GM23338 (cell line): ENCODE measurements at regions not wholly inside any gene's neighbourhood (a gene's known extent, or its start where the extent isn't known, plus 50 kb on each side); places are given as distances from the start of the nearest gene placed in this dataset.

ENCODE experiments used
- ATAC-seq: fragments of 200-7000 bp; cut with Tn5 transposase; 3 replicates; pipeline ENCODE4 v1.9.1; 2020
- DNase-seq: peaks from one replicate; pipeline ENCODE4 v3.0.0-alpha.2; 2015; ENCODE audit warnings: low spot score
- H2AFZ ChIP-seq: fragments of 200-600 bp; sonication (generic); 2 replicates; pipeline ENCODE4 v1.8.0; 2016; ENCODE audit warnings: antibody characterized with exemption, mild to moderate bottlenecking, moderate library complexity
- H3F3A ChIP-seq: fragments of 200-600 bp; sonication (generic); replicated peaks from 2 replicates; pipeline ENCODE4 v1.8.0; 2017; ENCODE audit warnings: antibody characterized with exemption, mixed run types, low read depth
- H3K27ac ChIP-seq: fragments of 200-600 bp; sonication (generic); 2 replicates; pipeline ENCODE4 v1.6.1; 2016; ENCODE audit warnings: low read depth
- H3K27me3 ChIP-seq: fragments of 200-600 bp; sonication (generic); 2 replicates; pipeline ENCODE4 v1.8.0; 2016; ENCODE audit warnings: mild to moderate bottlenecking, mixed run types, moderate library complexity; ENCODE audit not compliant: insufficient read depth
- H3K36me3 ChIP-seq: fragments of 200-600 bp; sonication (generic); 2 replicates; pipeline ENCODE4 v1.8.0; 2016; ENCODE audit warnings: mild to moderate bottlenecking; ENCODE audit not compliant: insufficient read depth
- H3K4me1 ChIP-seq: fragments of 200-600 bp; sonication (generic); 2 replicates; pipeline ENCODE4 v1.8.0; 2016; ENCODE audit warnings: mild to moderate bottlenecking, moderate library complexity; ENCODE audit not compliant: insufficient read depth
- H3K4me2 ChIP-seq: fragments of 200-600 bp; sonication (generic); 2 replicates; pipeline ENCODE4 v1.7.1; 2017; ENCODE audit warnings: mixed run types
- H3K4me3 ChIP-seq: fragments of 200-600 bp; sonication (generic); 2 replicates; pipeline ENCODE4 v1.6.1; 2016; ENCODE audit warnings: mixed run types
- H3K79me2 ChIP-seq: fragments of 200-600 bp; sonication (generic); replicated peaks from 2 replicates; pipeline ENCODE4 v1.8.0; 2017; ENCODE audit warnings: mild to moderate bottlenecking; ENCODE audit not compliant: insufficient read depth
- H3K9me2 ChIP-seq: fragments of 200-600 bp; sonication (generic); 2 replicates; pipeline ENCODE4 v1.8.0; 2017; ENCODE audit not compliant: insufficient read depth
- H4K20me1 ChIP-seq: fragments of 200-600 bp; sonication (generic); replicated peaks from 2 replicates; pipeline ENCODE4 v1.8.0; 2017; ENCODE audit warnings: mild to moderate bottlenecking; ENCODE audit not compliant: insufficient read depth
- H3K27ac Mint-ChIP-seq: 2 replicates; pipeline ENCODE4 v1.8.0; 2020; ENCODE audit warnings: inconsistent platforms, mild to moderate bottlenecking, moderate library complexity, mixed read lengths
- H3K27me3 Mint-ChIP-seq: 3 replicates; pipeline ENCODE4 v1.8.0; 2022; ENCODE audit warnings: low read depth, mild to moderate bottlenecking, moderate library complexity, mixed read lengths, inconsistent platforms; ENCODE audit not compliant: insufficient read depth, poor library complexity
- H3K36me3 Mint-ChIP-seq: 3 replicates; pipeline ENCODE4 v1.8.0; 2021; ENCODE audit warnings: low read depth, mild to moderate bottlenecking, inconsistent platforms, moderate library complexity, mixed read lengths
- H3K4me1 Mint-ChIP-seq: 3 replicates; pipeline ENCODE4 v1.8.0; 2020; ENCODE audit warnings: mild to moderate bottlenecking, inconsistent platforms, mixed read lengths
- H3K4me3 Mint-ChIP-seq: 3 replicates; pipeline ENCODE4 v1.8.0; 2021; ENCODE audit warnings: moderate library complexity, mild to moderate bottlenecking, inconsistent platforms, mixed read lengths
- H3K9me3 Mint-ChIP-seq: 3 replicates; pipeline ENCODE4 v1.8.0; 2020; ENCODE audit warnings: moderate library complexity, mild to moderate bottlenecking, inconsistent platforms, mixed read lengths
- CREB1 ChIP-seq: fragments of 250-450 bp; sonication (Bioruptor Pico); IDR thresholded peaks from 2 replicates; pipeline ENCODE4 v1.5.0; 2020; ENCODE audit warnings: low read depth, mild to moderate bottlenecking, moderate library complexity
- JUNB ChIP-seq: IDR thresholded peaks from one replicate; pipeline ENCODE4 v1.6.1; 2016; ENCODE audit warnings: antibody characterized with exemption; ENCODE audit not compliant: unreplicated experiment
- NANOG ChIP-seq: IDR thresholded peaks from 2 replicates; pipeline ENCODE4 v1.6.1; 2016; ENCODE audit warnings: antibody characterized with exemption, borderline replicate concordance
- POLR2AphosphoS5 ChIP-seq: IDR thresholded peaks from 2 replicates; pipeline ENCODE4 v1.6.1; 2016; ENCODE audit warnings: antibody characterized with exemption, low read depth
- ZNF114 ChIP-seq: fragments of 250-450 bp; sonication (Bioruptor Pico); IDR thresholded peaks from 2 replicates; pipeline ENCODE4 v1.5.0; 2020; ENCODE audit warnings: mild to moderate bottlenecking, moderate library complexity
- ZNF331 ChIP-seq: fragments of 250-450 bp; sonication (Bioruptor Pico); IDR thresholded peaks from 2 replicates; pipeline ENCODE4 v1.5.0; 2020; ENCODE audit warnings: low read depth, mild to moderate bottlenecking, moderate library complexity
- TF ChIP-seq, protein P1 (sequence below), 2 experiments: fragments of 200-600 bp in 1 of 2; sonication (generic) in 1 of 2; conservative IDR thresholded peaks; 2 replicates each; pipeline versions ENCODE4 v1.5.1 to v1.6.1; 2016 to 2017; ENCODE audit warnings: antibody characterized with exemption in 2 of 2, low read depth in 2 of 2, mild to moderate bottlenecking in 2 of 2, moderate library complexity in 1 of 2
- TF ChIP-seq, protein P2 (sequence below): IDR thresholded peaks from 2 replicates; pipeline ENCODE4 v1.6.1; 2016; ENCODE audit warnings: antibody characterized with exemption

DNA sequence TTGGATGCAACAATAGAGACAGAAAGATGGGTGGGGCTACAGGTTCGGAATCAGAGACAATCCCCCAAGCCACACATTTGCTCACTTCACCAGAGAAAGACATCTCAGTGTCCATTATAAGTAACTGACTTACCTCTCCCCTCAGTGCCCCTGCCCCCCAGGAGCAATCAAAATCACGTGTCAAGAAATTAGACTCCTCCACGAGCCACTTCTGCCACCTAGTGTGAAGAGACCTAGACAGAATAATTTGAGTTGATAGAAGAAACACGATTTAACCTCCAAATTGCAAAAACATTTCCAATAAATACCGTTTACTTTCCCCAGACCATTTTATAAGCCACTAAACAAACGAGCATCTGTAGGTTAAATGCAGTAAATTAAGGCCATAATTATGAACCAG, 123.2 kb downstream of the SLC30A10 start:
- Histone ChIP-seq H3K27ac (no peak overlapping the region), H3K27me3 (no peaks in the 10 kb centered on the region), H2AFZ (peak overlapping the region; percentile 58; the same call in 1 of the 2 replicates), H3F3A (no peaks in the 10 kb centered on the region), H3K4me1 (no peaks in the 10 kb centered on the region), H4K20me1 (no peaks in the 10 kb centered on the region), H3K4me2 (no peak overlapping the region), H3K36me3 (no peaks in the 10 kb centered on the region), H3K4me3 (no peak overlapping the region), H3K79me2 (no peaks in the 10 kb centered on the region), H3K9me2 (peaks cover 9% of the 10 kb centered on the region; the same call in 1 of the 2 replicates)
- no peaks in the 10 kb centered on the region for H3K9me3 Mint-ChIP-seq
- no peaks in the 10 kb centered on the region for H3K27me3 Mint-ChIP-seq
- H3K36me3 Mint-ChIP-seq = no peaks in the 10 kb centered on the region
- H3K27ac Mint-ChIP-seq = no peak overlapping the region
- ATAC-seq = no peak
- no peak overlapping the region for H3K4me3 Mint-ChIP-seq
- TF ChIP-seq NANOG = no peak
- no peak for TF ChIP-seq POLR2AphosphoS5
- TF ChIP-seq CREB1 (CRISPR knock-in tag) = no peak
- no peak for TF ChIP-seq ZNF331 (CRISPR knock-in tag)
- no peak for TF ChIP-seq JUNB
- TF ChIP-seq, protein P1, sequence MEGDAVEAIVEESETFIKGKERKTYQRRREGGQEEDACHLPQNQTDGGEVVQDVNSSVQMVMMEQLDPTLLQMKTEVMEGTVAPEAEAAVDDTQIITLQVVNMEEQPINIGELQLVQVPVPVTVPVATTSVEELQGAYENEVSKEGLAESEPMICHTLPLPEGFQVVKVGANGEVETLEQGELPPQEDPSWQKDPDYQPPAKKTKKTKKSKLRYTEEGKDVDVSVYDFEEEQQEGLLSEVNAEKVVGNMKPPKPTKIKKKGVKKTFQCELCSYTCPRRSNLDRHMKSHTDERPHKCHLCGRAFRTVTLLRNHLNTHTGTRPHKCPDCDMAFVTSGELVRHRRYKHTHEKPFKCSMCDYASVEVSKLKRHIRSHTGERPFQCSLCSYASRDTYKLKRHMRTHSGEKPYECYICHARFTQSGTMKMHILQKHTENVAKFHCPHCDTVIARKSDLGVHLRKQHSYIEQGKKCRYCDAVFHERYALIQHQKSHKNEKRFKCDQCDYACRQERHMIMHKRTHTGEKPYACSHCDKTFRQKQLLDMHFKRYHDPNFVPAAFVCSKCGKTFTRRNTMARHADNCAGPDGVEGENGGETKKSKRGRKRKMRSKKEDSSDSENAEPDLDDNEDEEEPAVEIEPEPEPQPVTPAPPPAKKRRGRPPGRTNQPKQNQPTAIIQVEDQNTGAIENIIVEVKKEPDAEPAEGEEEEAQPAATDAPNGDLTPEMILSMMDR (conservative IDR thresholded peaks at IDR 0.05; ENCODE audit: low read depth in 2 of 2) = peak; percentile 30 to 48; a peak in 3 of 4 replicates
- H3K4me1 Mint-ChIP-seq = no peaks in the 10 kb centered on the region
- no peak for DNase-seq

DNA sequence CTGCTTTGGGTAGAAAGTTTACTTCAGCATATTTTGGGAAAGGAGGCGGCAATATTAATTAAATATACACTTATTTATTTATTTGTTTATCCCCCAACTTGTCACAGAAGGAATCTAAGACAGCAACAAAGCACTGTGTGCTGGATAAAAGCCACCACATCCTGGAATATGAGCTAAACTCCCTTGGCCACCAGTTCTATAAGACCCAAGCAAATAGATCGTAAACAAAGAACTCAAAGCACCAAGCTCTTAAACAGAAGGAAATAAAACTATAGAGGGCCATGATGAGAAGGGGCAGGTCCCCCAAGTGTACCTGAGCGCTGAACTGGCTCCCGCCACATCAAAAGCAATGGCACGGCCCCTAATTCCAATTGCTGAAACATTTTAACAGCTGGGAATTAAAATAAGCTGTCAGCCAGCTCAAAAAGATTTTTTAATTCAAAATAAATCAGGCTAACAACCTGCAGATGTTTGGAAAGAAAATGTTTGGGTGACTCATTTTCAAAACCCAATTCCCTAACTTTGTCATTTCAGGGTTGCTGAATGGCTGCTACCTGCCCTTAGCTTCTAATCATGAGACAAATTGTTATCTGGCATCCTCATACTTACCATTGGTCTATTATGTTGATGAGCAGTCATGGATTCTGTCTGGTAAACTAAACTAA, 127.1 kb downstream of the SLC30A10 start:
- H3K27ac ChIP-seq = no peak overlapping the region
- no peak for DNase-seq
- H2AFZ ChIP-seq = peak overlapping the region; percentile 70; the same call in 1 of the 2 replicates
- ATAC-seq = no peak
- Mint-ChIP-seq H3K4me3 (no peak overlapping the region), H3K4me1 (no peaks in the 10 kb centered on the region), H3K36me3 (no peaks in the 10 kb centered on the region), H3K27ac (no peak overlapping the region), H3K9me3 (no peaks in the 10 kb centered on the region), H3K27me3 (no peaks in the 10 kb centered on the region)
- H3K4me1 ChIP-seq = no peaks in the 10 kb centered on the region
- H4K20me1 ChIP-seq = no peaks in the 10 kb centered on the region
- no peaks in the 10 kb centered on the region for H3F3A ChIP-seq
- H3K4me3 ChIP-seq = no peak overlapping the region
- peaks cover 9% of the 10 kb centered on the region; the same call in 1 of the 2 replicates for H3K9me2 ChIP-seq
- no peaks in the 10 kb centered on the region for H3K79me2 ChIP-seq
- no peaks in the 10 kb centered on the region for H3K27me3 ChIP-seq
- TF ChIP-seq, protein P2, sequence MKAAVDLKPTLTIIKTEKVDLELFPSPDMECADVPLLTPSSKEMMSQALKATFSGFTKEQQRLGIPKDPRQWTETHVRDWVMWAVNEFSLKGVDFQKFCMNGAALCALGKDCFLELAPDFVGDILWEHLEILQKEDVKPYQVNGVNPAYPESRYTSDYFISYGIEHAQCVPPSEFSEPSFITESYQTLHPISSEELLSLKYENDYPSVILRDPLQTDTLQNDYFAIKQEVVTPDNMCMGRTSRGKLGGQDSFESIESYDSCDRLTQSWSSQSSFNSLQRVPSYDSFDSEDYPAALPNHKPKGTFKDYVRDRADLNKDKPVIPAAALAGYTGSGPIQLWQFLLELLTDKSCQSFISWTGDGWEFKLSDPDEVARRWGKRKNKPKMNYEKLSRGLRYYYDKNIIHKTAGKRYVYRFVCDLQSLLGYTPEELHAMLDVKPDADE = no peak
- no peak for TF ChIP-seq POLR2AphosphoS5
- no peak for TF ChIP-seq ZNF114 (CRISPR knock-in tag)
- no peak for TF ChIP-seq JUNB
- no peak overlapping the region for H3K4me2 ChIP-seq
- H3K36me3 ChIP-seq = no peaks in the 10 kb centered on the region
